NCI-H2196 treated with DMSO at 0.1 percent for 48 hours (cell line): ENCODE measurements at regions not wholly inside any gene's neighbourhood (a gene's known extent, or its start where the extent isn't known, plus 50 kb on each side); places are given as distances from the start of the nearest gene placed in this dataset.
"Not testable (repeated sequence)": the region's sequence is repeated elsewhere in the genome, so short reads cannot be mapped to it uniquely, and the experiment has no call there.

ENCODE experiments used
- DNase-seq: peaks from one replicate; lab custom pipeline; 2025; ENCODE audit not compliant: unreplicated experiment; lab: John Stamatoyannopoulos, UW

- DNase-seq = not testable (repeated sequence)
Measured at GRCh38 chr13:22916276-22916675, 264.5 kb upstream of the SGCG start.

GRCh38 chr13:22925881-22926747, 254.7 kb upstream of the SGCG start:
- no peak for DNase-seq

GRCh38 chr13:22926748-22927400, 253.9 kb upstream of the SGCG start:
- no peak for DNase-seq

DNA sequence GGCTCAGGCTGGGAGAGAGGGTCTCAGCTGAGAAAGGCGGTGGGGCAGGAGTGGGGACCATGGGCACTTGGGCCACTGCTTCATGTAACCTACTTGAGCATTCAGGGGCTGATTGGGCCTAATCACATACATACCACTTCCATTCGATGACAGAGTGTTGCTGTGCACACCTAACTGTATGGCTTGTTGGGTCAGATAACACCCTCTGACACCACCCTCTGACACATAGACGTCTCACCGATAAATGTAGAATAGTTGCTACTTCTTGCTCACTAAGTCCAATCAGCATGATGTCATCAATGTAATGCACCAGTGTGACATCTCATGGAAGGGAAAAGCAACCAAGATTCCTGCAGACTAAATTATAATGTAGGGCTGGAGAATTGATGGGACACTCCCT, 252.9 kb upstream of the SGCG start:
- DNase-seq = not testable (repeated sequence)

- DNase-seq = no peak
Measured at GRCh38 chr13:22929381-22930126, 251.2 kb upstream of the SGCG start.

GRCh38 chr13:22931576-22931975, 249.2 kb upstream of the SGCG start:
- DNase-seq = no peak

DNA sequence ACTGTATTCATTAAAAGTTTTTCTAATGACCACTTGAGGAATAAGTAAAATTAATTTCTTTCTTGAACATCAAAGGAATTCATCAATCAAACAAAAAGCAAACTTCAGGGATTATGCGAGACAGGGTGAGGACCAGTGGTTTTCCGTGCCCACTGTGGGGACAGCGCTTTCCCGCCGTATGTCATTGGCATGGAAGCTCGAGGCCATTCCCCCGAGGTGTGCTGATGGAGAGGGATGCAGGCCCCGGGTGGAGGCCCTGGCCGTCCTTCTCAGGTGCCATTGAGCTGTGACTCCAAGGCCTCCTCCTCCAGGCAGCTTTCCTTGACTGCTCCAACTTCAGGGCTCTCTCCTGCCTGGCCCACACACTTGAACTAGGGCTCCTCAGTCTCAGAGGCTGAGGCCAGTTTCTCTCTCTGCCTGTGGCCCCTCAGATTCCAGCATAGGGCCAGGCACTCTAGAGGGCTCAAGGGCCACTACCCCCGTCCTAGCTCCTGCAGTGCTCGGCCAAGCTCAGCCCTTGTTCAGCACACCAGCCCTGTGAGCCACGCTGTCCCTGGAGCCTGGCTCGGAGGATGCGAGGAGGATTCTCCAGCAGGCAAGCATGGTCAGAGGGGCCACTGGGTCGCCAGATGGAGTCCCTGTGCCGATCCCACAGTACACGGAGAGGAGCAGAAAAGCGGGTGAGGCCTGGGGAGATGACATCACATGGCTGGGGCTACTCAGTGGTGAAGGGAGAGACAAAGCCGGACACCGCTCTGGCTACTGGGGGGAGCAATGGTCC, 248.0 kb upstream of the SGCG start:
- not testable (repeated sequence) for DNase-seq

- DNase-seq = no peak
Measured at GRCh38 chr13:22933571-22934181, 247.1 kb upstream of the SGCG start.

DNA sequence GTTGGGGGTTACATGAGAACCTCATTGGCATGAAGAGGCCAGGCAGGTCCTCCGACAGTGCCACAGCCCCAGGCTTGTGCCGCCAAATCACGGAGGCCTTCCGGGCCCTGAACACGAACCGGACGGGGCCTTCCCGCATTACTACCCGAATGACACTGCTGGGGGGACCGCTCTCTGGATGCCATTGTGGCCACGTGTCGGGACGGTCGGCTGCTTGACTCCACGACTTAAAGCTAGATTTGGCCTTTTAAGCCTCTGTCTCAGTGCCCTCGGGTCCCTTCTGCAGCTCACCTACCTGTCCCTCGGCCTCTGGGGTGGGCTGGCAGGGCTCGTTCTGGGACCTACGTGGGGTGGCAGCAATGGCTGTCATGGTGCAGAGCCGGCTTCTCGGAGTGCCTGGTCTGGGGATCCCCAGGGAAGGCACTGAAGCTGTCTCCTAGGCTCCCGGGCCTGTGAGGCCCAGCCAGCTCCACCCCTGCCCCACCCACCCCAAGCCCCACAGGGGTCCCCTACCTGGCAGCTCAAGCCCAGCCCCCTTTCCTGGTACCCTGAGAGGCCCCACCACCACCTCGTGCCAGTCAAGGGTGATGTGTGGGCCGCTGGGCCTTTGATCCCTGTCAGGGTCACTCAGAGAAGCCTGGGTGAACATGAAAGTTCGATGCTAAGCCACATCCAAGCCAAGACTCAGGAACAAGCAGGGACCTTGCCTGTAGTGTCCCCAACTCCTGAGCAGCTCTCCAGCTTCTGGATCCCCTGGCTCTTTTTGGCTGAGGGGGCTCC, 245.8 kb upstream of the SGCG start:
- no peak for DNase-seq

- DNase-seq = no peak
Measured at GRCh38 chr13:22936228-22936627, 244.6 kb upstream of the SGCG start.

DNA sequence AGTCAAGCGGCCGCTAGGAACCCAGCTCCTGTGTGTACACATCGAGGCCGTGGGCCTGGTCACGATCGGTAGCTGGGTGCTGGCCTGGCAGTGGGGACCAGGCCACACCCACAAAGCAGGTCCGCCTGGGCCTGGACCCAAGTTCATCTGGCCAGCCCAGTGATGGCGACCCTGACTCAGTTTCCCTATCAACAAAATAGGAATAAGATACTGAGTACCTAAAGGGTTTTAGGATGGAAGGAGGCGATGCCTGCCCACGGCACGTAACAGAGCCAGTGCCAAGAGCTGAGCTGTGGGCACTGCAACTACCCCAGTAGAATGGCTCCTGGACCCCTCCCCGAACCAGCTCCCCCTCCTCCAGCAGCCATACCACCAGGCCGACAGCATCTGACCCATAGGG, 243.5 kb upstream of the SGCG start:
- DNase-seq = no peak

DNA sequence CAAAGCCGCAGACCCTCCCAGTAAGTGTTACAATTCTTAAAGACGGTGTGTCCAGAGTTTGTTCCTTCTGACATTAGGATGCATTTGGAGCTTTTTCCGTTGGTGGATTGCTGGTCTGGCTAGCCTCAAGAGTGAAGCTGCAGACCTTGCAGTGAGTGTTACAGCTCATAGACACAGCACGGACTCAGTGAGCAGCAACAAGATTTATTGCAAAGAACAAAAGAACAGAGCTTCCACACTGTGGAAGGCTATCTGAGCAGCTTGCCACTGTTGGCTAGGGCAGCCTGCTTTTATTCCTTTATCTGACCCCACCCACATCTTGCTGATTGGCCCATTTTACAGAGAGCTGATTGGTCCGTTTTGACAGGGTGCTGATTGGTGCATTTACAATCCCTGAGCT, 242.8 kb upstream of the SGCG start:
- DNase-seq = no peak

- DNase-seq = no peak
Measured at GRCh38 chr13:22938576-22938975, 242.2 kb upstream of the SGCG start.

DNA sequence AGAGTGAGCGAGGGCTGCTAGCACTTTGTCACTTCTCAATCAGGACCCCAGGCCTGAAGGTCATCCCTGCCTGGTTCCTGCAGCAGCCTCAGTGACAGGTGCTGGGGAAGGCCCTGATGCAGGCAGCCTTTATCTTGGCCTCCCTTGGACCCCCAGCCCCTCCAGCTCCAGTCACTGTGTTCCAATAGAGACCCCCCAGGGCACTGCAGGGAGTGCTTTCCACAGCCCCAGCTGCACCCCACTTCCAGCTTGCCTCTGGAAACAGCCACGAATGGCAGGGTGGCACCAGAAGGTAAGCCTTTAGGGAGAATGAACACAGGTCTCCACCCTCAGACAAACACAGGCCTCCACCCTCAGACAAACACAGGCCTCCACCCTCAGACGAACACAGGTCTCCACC, 241.6 kb upstream of the SGCG start:
- DNase-seq = no peak

DNA sequence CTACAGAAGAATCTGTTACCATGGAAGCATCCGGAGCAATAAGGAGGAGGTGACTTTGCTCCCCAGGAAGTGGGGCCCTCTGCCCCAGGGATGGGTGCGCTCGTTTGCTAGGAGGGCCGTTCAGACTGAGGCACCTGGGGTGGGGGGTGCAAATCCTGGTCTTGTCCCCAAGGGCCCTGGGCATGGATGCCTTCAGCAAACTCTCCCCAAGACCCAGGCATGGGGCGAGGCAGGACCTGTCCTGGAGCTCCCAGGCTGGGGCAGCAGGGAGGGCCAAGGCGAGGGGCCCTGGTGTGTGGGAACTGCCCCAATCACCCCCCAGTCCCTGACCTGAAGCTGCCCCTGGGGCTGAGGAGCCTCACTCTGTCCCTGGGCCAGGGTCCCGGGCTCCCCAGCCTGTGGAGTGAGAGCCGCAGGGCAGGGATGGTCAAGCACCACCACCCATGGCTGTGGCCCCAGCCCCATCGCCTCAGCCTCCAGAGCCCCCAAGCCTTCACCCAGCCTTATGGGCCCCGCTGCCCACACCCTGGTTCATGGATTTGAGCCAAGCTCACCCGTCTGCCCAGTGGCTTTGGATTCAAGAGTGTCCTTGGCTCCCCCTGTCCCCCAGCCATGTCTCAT, 240.6 kb upstream of the SGCG start:
- no peak for DNase-seq

- DNase-seq = no peak
Measured at GRCh38 chr13:22940736-22941135, 240.0 kb upstream of the SGCG start.

GRCh38 chr13:22941495-22941894, 239.3 kb upstream of the SGCG start:
- DNase-seq = not testable (repeated sequence)

DNA sequence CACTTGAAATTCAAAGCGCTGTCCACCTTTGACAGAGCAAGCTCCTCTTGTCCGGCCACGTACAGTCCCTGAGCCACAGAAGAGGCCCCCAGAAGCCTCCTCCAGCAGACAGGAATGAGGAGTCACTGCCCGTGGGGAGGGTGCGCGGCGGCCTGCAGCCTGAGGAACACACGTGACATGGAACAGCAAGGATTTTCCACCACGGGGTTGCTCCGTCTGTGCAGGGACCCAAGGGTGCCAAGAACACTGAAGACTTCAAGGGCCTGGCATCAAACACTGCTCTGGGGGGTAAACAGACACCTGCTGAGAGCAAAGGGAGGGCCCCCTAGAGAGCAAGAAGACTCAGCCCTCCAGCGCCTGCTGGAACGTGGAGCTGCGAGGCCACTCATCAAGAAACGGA, 237.9 kb upstream of the SGCG start:
- DNase-seq = not testable (repeated sequence)

GRCh38 chr13:22944378-22944777, 236.4 kb upstream of the SGCG start:
- DNase-seq = no peak
